Glutamatergic neuron (in vitro differentiated cells): ENCODE measurements at regions not wholly inside any gene's neighbourhood (a gene's known extent, or its start where the extent isn't known, plus 50 kb on each side); places are given as distances from the start of the nearest gene placed in this dataset.

Experiments used
- DNase-seq: peaks from one replicate; pipeline ENCODE4 v3.0.0; 2022
- H3K27ac Mint-ChIP-seq: one replicate; pipeline ENCODE4 v1.8.0; 2020; ENCODE audit warnings: mild to moderate bottlenecking, mixed read lengths, inconsistent platforms; ENCODE audit not compliant: unreplicated experiment
- H3K27me3 Mint-ChIP-seq: one replicate; pipeline ENCODE4 v1.8.0; 2020; ENCODE audit warnings: mild to moderate bottlenecking, moderate library complexity, mixed read lengths, inconsistent platforms; ENCODE audit not compliant: unreplicated experiment
- H3K36me3 Mint-ChIP-seq: one replicate; pipeline ENCODE4 v1.8.0; 2020; ENCODE audit warnings: mild to moderate bottlenecking, mixed read lengths, inconsistent platforms; ENCODE audit not compliant: unreplicated experiment
- H3K4me1 Mint-ChIP-seq: one replicate; pipeline ENCODE4 v1.8.0; 2020; ENCODE audit warnings: mild to moderate bottlenecking, low read depth, mixed read lengths, inconsistent platforms; ENCODE audit not compliant: unreplicated experiment
- H3K4me3 Mint-ChIP-seq: one replicate; pipeline ENCODE4 v1.8.0; 2020; ENCODE audit warnings: mild to moderate bottlenecking, mixed read lengths, inconsistent platforms; ENCODE audit not compliant: unreplicated experiment
- H3K9me3 Mint-ChIP-seq: one replicate; pipeline ENCODE4 v1.8.0; 2020; ENCODE audit warnings: mild to moderate bottlenecking, moderate library complexity, mixed read lengths, inconsistent platforms; ENCODE audit not compliant: unreplicated experiment
- TF ChIP-seq, protein P1 (sequence below): fragments of 200-600 bp; sonication (generic); IDR thresholded peaks from one replicate; pipeline ENCODE4 v1.5.0; 2021; ENCODE audit not compliant: partially characterized antibody, unreplicated experiment

DNA sequence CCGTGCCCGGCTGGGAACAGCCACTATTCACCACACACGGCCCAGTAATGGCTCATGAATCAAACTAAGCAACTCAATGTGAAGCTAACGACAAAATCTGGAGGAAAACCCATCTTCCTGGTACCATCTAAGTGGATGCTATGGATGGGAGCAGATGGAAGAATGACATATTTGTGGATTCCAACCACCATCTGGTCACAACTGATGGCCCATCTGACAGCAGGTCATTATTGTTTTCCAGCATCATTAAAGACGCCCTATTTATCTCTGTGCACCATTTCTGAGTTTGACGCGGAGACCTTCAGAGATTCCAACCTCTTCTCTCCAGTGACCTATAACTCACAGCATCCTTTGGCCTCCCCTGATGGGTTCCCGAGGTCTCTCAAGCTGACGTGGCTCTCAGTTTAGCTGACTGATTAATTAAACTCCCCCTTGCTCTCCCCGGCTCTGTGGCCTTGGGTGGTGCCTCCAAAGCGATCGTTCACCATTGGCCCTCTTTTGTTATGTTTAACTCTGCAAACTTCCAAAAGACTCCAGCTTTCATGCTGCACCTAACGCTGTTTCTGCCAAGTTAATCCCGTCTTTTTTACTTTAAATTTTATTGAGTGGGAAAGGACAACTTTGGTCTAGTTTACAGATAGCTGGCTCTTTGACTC is 1514.4 kb downstream of the BRD1 start:
- peaks cover 8% of the 10 kb centered on the region for H3K27me3 Mint-ChIP-seq
- DNase-seq = no peak
- TF ChIP-seq, protein P1, sequence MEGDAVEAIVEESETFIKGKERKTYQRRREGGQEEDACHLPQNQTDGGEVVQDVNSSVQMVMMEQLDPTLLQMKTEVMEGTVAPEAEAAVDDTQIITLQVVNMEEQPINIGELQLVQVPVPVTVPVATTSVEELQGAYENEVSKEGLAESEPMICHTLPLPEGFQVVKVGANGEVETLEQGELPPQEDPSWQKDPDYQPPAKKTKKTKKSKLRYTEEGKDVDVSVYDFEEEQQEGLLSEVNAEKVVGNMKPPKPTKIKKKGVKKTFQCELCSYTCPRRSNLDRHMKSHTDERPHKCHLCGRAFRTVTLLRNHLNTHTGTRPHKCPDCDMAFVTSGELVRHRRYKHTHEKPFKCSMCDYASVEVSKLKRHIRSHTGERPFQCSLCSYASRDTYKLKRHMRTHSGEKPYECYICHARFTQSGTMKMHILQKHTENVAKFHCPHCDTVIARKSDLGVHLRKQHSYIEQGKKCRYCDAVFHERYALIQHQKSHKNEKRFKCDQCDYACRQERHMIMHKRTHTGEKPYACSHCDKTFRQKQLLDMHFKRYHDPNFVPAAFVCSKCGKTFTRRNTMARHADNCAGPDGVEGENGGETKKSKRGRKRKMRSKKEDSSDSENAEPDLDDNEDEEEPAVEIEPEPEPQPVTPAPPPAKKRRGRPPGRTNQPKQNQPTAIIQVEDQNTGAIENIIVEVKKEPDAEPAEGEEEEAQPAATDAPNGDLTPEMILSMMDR = no peak
- no peak overlapping the region for H3K4me3 Mint-ChIP-seq
- peaks cover 7% of the 10 kb centered on the region for H3K36me3 Mint-ChIP-seq
- H3K27ac Mint-ChIP-seq = no peak overlapping the region
- H3K4me1 Mint-ChIP-seq = no peaks in the 10 kb centered on the region
- peaks cover 15% of the 10 kb centered on the region for H3K9me3 Mint-ChIP-seq

GRCh38 chr22:48310740-48311139 is 1516.9 kb downstream of the BRD1 start:
- H3K4me1 Mint-ChIP-seq = no peaks in the 10 kb centered on the region
- DNase-seq = no peak
- H3K36me3 Mint-ChIP-seq = peaks cover 7% of the 10 kb centered on the region
- no peak overlapping the region for H3K4me3 Mint-ChIP-seq
- H3K27me3 Mint-ChIP-seq = no peaks in the 10 kb centered on the region
- no peak overlapping the region for H3K27ac Mint-ChIP-seq
- TF ChIP-seq, protein P1 = no peak
- H3K9me3 Mint-ChIP-seq = peaks cover 9% of the 10 kb centered on the region

DNA sequence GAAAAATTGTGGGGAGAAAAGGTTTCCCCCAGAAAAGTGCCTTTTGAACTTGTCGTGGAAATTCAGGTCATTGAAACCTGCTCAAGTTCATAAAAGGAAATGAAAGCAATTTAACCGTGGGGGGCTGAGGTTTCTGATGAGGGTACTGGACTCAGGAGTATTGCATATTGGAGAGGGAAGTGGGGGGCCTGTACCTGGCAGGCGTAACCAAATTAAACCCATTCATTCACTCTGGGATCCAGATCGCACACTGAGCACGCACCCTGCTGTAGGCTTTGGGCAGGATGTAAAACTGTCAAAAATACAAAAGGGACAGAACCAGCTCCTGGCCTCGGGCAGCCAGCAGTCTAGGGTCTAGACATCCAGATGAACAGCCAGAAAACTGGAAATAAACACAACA is 1517.4 kb downstream of the BRD1 start:
- H3K4me1 Mint-ChIP-seq = no peaks in the 10 kb centered on the region
- H3K27ac Mint-ChIP-seq = no peak overlapping the region
- no peak for DNase-seq
- TF ChIP-seq, protein P1 = no peak
- no peaks in the 10 kb centered on the region for H3K27me3 Mint-ChIP-seq
- no peak overlapping the region for H3K4me3 Mint-ChIP-seq
- H3K36me3 Mint-ChIP-seq = peaks cover 7% of the 10 kb centered on the region
- H3K9me3 Mint-ChIP-seq = peaks cover 9% of the 10 kb centered on the region

DNA sequence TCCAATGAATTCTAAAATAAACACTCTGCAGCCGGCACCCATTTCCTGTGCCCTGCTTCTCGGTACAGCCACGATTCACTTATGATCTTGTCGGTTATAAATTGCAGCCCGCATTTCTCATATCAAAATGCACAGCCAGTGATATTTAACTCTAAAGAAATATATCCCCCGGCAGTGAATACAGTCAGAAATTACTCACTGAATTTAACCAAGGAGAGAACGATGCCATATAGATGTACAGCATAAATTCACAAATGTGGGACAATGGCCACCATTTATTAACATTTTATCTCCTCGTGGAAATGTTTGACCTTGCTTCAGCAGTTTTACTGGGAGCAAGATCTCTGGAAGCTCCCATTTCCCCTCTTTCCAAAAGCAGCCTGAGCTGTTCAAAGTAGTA is 1517.8 kb downstream of the BRD1 start:
- Mint-ChIP-seq H3K27me3 (no peaks in the 10 kb centered on the region), H3K4me1 (no peaks in the 10 kb centered on the region), H3K27ac (no peak overlapping the region), H3K36me3 (peaks cover 7% of the 10 kb centered on the region), H3K9me3 (peaks cover 9% of the 10 kb centered on the region), H3K4me3 (no peak overlapping the region)
- TF ChIP-seq, protein P1 = no peak
- DNase-seq = no peak

GRCh38 chr22:48309115-48309705 is 1518.5 kb downstream of the BRD1 start:
- H3K27ac Mint-ChIP-seq = no peak overlapping the region
- DNase-seq = no peak
- TF ChIP-seq, protein P1 = no peak
- no peaks in the 10 kb centered on the region for H3K27me3 Mint-ChIP-seq
- H3K4me1 Mint-ChIP-seq = no peaks in the 10 kb centered on the region
- H3K4me3 Mint-ChIP-seq = no peak overlapping the region
- peaks cover 7% of the 10 kb centered on the region for H3K9me3 Mint-ChIP-seq
- peaks cover 7% of the 10 kb centered on the region for H3K36me3 Mint-ChIP-seq
